Lower leg skin (tissue), 3 donors: ENCODE measurements at regions not wholly inside any gene's neighbourhood (a gene's known extent, or its start where the extent isn't known, plus 50 kb on each side); places are given as distances from the start of the nearest gene placed in this dataset.

ENCODE experiments used
- POLR2A ChIP-seq, 2 donors: fragments of 450-650 bp; IDR thresholded peaks; one replicate each; pipeline ENCODE4 v1.6.1; 2016 to 2017; ENCODE audit warnings: antibody characterized with exemption in 2 of 2, mild to moderate bottlenecking in 1 of 2, moderate library complexity in 1 of 2
- TF ChIP-seq, protein P1 (sequence below), 3 donors: fragments of 450-650 bp; IDR thresholded peaks; one replicate each; pipeline ENCODE4 v1.5.1; 2016; ENCODE audit warnings: antibody characterized with exemption in 3 of 3, mild to moderate bottlenecking in 3 of 3, moderate library complexity in 2 of 3

DNA sequence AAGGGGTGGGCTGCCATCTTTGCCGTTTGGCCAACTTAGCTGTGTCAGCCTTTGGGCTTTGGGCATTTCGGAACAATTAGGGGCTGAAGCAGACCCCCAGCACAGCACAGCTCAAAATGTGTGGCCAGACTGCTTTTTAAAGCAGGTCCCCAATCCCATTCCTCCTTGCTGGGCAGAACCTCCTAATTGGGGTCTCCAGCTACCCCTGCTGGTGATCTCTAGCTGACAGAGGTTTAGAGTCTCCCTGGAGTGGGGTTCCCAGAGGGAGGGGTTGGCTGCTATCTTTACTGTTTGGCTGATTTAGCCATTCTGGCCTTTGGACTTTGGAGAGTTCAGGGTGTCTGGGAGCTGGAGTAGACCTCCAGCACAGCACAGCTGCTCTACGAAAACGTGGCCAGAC is 71.5 kb upstream of the LHCGR start:
- TF ChIP-seq POLR2A (IDR thresholded peaks at IDR 0.05), result no peak
- TF ChIP-seq, protein P1, sequence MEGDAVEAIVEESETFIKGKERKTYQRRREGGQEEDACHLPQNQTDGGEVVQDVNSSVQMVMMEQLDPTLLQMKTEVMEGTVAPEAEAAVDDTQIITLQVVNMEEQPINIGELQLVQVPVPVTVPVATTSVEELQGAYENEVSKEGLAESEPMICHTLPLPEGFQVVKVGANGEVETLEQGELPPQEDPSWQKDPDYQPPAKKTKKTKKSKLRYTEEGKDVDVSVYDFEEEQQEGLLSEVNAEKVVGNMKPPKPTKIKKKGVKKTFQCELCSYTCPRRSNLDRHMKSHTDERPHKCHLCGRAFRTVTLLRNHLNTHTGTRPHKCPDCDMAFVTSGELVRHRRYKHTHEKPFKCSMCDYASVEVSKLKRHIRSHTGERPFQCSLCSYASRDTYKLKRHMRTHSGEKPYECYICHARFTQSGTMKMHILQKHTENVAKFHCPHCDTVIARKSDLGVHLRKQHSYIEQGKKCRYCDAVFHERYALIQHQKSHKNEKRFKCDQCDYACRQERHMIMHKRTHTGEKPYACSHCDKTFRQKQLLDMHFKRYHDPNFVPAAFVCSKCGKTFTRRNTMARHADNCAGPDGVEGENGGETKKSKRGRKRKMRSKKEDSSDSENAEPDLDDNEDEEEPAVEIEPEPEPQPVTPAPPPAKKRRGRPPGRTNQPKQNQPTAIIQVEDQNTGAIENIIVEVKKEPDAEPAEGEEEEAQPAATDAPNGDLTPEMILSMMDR (IDR thresholded peaks at IDR 0.05), result no peak
